ENCODE measurements at regions not wholly inside any gene's neighbourhood (a gene's known extent, or its start where the extent isn't known, plus 50 kb on each side); places are given as distances from the start of the nearest gene placed in this dataset.

GRCh38 chr5:15995341-15996052 is 184.1 kb downstream of the MARCHF11 start:
- ATAC-seq, result peak; percentile 86
- Mint-ChIP-seq H3K9me3 (peaks cover 25% of the 10 kb centered on the region), H3K4me1 (peaks cover 2% of the 10 kb centered on the region; the same call in 1 of the 2 replicates), H3K4me3 (no peak overlapping the region), H3K36me3 (peaks cover 21% of the 10 kb centered on the region), H3K27ac (no peak overlapping the region), H3K27me3 (ENCODE audit: low read depth) (no peaks in the 10 kb centered on the region; the same call in 1 of the 2 replicates)
- DNase-seq (ENCODE audit: low spot score), result peak; percentile 12
- ChIA-PET POLR2A (interaction anchor here (0.6 kb wide), 1 partner anchor 197 kb away, joined by 8 read pairs; no protein-coding TSS in a partner anchor), CTCF (interaction anchor here (0.8 to 1.8 kb wide), 6 partner anchors 9 to 890 kb away, joined by 3 to 5 read pairs (median 4); no protein-coding TSS in a partner anchor)
- TF ChIP-seq AFF4 (CRISPR knock-in tag; IDR thresholded peaks at IDR 0.05; ENCODE audit: borderline replicate concordance), result no peak
- TF ChIP-seq CTCF (IDR thresholded peaks at IDR 0.05), result peak; percentile 22

- ATAC-seq (peak; percentile 73), DNase-seq (ENCODE audit: low spot score) (no peak)
- no peaks in the 10 kb centered on the region; the same call in 1 of the 2 replicates for H3K27me3 Mint-ChIP-seq (ENCODE audit: low read depth)
- H3K4me3 Mint-ChIP-seq, result no peak overlapping the region
- CTCF ChIA-PET, result interaction anchor here (1.0 to 1.2 kb wide), 3 partner anchors 168 to 611 kb away, joined by 3 to 6 read pairs (median 5); no protein-coding TSS in a partner anchor
- H3K9me3 Mint-ChIP-seq, result peaks cover 33% of the 10 kb centered on the region
- POLR2A ChIA-PET, result no interaction called here
- H3K4me1 Mint-ChIP-seq, result peaks cover 2% of the 10 kb centered on the region; the same call in 1 of the 2 replicates
- H3K36me3 Mint-ChIP-seq, result peaks cover 21% of the 10 kb centered on the region
- no peak overlapping the region for H3K27ac Mint-ChIP-seq
- no peak for TF ChIP-seq TCF7 (CRISPR knock-in tag; IDR thresholded peaks at IDR 0.05; ENCODE audit: low read depth)
- no peak for TF ChIP-seq KAT7 (CRISPR knock-in tag; IDR thresholded peaks at IDR 0.05; ENCODE audit: borderline replicate concordance)
- no peak for TF ChIP-seq MXD4 (CRISPR knock-in tag; IDR thresholded peaks at IDR 0.05; ENCODE audit: borderline replicate concordance)
- no peak for TF ChIP-seq SMAD3 (CRISPR knock-in tag; IDR thresholded peaks at IDR 0.05; ENCODE audit: borderline replicate concordance)
- no peak for TF ChIP-seq ATF3 (CRISPR knock-in tag; conservative IDR thresholded peaks at IDR 0.05)
- TF ChIP-seq PREB (CRISPR knock-in tag; IDR thresholded peaks at IDR 0.05; ENCODE audit: borderline replicate concordance), result no peak
- TF ChIP-seq USF1 (CRISPR knock-in tag; IDR thresholded peaks at IDR 0.05), result no peak
- no peak for TF ChIP-seq TEAD4 (CRISPR knock-in tag; IDR thresholded peaks at IDR 0.05)
- TF ChIP-seq ETV6 (CRISPR knock-in tag; IDR thresholded peaks at IDR 0.05), result no peak
- TF ChIP-seq AFF4 (CRISPR knock-in tag; IDR thresholded peaks at IDR 0.05; ENCODE audit: borderline replicate concordance), result no peak
- no peak for TF ChIP-seq AR (CRISPR knock-in tag; IDR thresholded peaks at IDR 0.05)
- TF ChIP-seq ERG (CRISPR knock-in tag; IDR thresholded peaks at IDR 0.05), result no peak
Measured at GRCh38 chr5:15993919-15994318, 185.7 kb downstream of the MARCHF11 start.

Measured in WTC11 (cell line).